ENCODE measurements at regions not wholly inside any gene's neighbourhood (a gene's known extent, or its start where the extent isn't known, plus 50 kb on each side); places are given as distances from the start of the nearest gene placed in this dataset.
"Not testable (repeated sequence)": the region's sequence is repeated elsewhere in the genome, so short reads cannot be mapped to it uniquely, and the experiment has no call there.

DNA sequence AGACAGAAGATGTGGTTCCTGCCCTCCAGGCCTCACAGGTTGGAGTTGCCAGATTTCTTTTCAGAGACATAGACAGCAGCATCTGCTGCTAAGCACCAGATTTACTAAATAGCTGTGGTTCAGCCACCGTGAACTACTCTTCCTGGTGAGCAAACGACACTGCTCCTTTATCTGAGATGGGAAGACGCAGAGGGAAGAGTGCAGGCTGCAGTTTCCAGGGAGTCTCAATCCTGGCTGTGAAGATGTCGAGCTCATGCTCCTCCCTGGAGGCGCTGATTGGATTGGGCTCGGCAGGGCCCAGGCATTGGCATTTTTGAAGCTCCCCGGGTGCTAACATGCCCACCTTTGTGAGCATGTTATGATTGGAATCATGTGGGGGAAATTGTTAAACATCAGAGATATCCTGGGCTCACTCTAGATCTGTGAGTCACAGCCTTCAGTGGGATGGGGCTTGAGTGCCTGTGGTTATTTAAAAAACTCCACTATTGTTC, 314.8 kb downstream of the TSN start:
- no peak for DNase-seq (ENCODE audit: low spot score)

GRCh38 chr2:122072666-122073065, 317.2 kb downstream of the TSN start:
- DNase-seq (ENCODE audit: low spot score), result no peak

DNA sequence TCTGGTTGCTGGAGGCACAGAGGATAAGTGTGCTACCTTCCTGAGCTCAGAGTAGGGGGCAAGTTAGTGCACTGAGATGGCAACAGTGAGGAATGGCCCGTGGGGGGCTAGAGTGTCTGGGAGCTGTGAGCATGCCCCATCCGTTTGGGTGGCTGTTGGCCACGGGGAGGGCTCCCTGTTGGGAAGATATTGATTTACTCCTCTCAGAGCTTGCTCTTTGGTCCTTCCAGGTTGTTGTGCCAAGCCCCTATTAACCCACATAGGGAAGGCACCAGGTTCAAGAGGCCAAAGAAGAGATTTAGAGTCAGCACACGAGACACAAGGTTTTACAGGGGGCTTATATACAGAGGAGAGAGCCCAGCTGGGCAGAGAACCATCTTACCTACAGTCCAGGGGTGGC, 318.8 kb downstream of the TSN start:
- no peak for DNase-seq (ENCODE audit: low spot score)

- no peak for DNase-seq (ENCODE audit: low spot score)
Measured at GRCh38 chr2:122075381-122075780, 319.9 kb downstream of the TSN start.

GRCh38 chr2:122077114-122077513, 321.7 kb downstream of the TSN start:
- DNase-seq (ENCODE audit: low spot score), result no peak

GRCh38 chr2:122077771-122078170, 322.3 kb downstream of the TSN start:
- DNase-seq (ENCODE audit: low spot score), result no peak

DNA sequence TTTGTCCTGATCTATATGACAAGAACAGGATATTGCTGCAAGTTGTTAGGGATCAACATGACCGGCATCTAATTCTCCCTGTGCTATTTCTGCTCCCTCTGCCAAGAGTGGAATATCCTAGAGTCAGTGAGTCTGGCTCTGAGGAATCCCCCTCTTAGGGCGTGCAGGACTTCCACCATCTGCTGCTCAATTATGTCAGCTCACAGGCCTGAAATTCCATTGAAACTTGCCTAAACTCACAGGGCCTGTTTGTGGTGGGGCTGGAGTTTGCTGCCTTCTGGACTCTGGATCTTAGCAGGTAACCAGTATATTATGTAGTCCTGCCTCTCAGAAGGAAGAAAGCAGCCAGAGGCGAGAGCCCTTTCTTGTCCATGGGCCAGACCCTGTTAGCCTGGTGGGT, 323.0 kb downstream of the TSN start:
- no peak for DNase-seq (ENCODE audit: low spot score)

DNA sequence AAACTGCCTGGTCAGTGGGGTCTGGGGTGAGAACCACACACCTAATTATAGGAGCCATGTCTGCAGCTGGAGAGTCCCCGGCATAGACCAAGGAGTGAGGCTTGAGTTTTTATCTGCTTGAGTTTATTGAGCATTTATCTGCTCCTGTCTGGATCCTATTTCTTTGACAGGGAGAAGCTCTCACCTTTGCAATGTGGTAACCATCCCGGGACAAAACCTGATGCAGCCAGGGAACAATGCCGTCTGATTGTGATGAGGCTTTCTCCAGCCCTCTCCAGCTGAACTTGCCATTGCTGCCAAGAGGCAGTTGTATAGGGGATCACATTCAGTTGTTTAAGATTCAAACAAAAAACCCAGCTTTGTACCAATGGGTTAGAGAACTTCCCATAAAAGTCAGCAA, 324.4 kb downstream of the TSN start:
- DNase-seq (ENCODE audit: low spot score), result no peak

DNA sequence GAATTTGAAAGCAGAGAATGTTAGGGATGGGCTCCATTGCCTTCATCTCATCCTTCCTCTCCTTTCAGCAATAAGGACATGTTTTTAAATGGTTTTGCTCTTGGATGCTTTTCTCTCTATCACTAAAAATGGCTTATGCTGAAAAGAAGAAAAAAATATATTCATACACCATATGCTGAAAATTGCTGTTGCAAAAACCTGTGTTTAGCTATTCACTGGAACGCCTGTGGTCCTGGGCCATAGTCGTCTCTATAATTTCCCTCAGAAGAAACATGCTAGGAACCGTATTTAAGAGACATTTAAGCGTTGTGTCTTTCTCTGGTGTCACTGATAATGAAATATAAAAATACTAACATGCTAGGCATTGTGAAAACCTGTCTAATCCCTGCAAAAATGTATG, 324.9 kb downstream of the TSN start:
- DNase-seq (ENCODE audit: low spot score), result no peak

DNA sequence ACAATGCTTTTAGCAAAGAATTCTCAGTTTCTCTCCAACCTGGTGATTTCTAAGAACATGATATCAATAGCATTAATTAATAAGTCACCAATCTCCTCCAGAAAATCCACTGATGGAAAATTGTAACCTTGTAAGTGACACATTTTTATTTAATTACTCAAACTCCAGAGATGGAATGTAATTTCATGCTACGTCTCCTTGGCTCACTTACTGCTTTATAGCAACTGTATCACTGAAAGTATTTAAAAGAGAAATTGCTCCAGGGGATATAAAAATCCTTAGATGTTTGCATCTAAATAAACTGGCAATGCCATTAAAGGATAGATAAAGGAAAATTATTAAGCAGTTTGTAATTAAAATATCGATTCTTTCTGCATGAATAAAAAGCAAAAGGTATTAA, 325.4 kb downstream of the TSN start:
- no peak for DNase-seq (ENCODE audit: low spot score)

GRCh38 chr2:122081751-122082150, 326.3 kb downstream of the TSN start:
- no peak for DNase-seq (ENCODE audit: low spot score)

GRCh38 chr2:122083256-122084048, 328.0 kb downstream of the TSN start:
- no peak for DNase-seq (ENCODE audit: low spot score)

GRCh38 chr2:122085672-122086071, 330.2 kb downstream of the TSN start:
- DNase-seq (ENCODE audit: low spot score), result not testable (repeated sequence)

- DNase-seq (ENCODE audit: low spot score), result no peak
Measured at GRCh38 chr2:122094557-122094956, 339.1 kb downstream of the TSN start.

GRCh38 chr2:122096761-122097160, 341.3 kb downstream of the TSN start:
- no peak for DNase-seq (ENCODE audit: low spot score)

GRCh38 chr2:122098306-122098705, 342.9 kb downstream of the TSN start:
- no peak for DNase-seq (ENCODE audit: low spot score)

DNA sequence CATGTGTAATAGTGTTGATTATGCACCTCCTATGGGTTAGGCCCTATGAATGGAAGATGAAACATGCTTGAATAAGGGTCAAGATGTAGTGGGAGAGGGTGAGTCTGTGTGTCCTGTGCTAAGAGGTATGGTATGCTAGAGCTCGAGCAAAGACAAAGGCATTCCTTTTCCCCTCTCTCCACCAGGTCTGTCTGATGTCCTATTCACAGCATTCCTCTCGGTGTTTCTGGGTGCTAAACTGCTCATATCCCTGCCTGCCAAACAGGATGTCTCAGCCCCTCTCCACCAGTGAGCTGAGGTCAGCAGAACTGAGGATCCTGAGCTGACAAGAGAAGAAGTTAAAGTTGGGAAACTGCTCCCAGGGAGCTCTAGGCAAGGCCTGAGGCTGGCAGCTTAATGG, 344.9 kb downstream of the TSN start:
- no peak for DNase-seq (ENCODE audit: low spot score)

GRCh38 chr2:122100756-122101155, 345.3 kb downstream of the TSN start:
- DNase-seq (ENCODE audit: low spot score), result no peak

GRCh38 chr2:122101319-122101718, 345.9 kb downstream of the TSN start:
- DNase-seq (ENCODE audit: low spot score), result no peak

- no peak for DNase-seq (ENCODE audit: low spot score)
Measured at GRCh38 chr2:122105171-122105876, 349.9 kb downstream of the TSN start.

- no peak for DNase-seq (ENCODE audit: low spot score)
Measured at GRCh38 chr2:122105877-122106206, 350.4 kb downstream of the TSN start.

DNA sequence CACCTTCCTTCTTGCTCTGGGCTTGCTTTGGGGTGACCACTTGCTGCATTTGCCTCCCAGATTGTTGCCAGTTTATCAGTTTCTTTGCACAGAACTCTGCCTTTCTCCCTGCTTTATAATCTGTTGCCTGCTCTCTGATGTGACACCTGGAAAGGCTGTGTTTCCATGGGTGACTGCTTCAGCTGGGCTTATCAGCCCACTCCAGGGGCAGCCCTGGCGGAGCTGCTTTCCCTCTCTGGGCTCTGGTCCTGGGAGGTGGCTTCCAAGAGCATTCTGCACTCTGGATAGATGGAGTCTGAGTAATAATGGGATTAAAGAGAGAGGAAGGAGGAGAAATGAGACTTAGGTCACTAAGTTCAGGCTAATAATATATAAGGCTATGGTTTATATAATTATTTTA, 352.7 kb downstream of the TSN start:
- no peak for DNase-seq (ENCODE audit: low spot score)

DNA sequence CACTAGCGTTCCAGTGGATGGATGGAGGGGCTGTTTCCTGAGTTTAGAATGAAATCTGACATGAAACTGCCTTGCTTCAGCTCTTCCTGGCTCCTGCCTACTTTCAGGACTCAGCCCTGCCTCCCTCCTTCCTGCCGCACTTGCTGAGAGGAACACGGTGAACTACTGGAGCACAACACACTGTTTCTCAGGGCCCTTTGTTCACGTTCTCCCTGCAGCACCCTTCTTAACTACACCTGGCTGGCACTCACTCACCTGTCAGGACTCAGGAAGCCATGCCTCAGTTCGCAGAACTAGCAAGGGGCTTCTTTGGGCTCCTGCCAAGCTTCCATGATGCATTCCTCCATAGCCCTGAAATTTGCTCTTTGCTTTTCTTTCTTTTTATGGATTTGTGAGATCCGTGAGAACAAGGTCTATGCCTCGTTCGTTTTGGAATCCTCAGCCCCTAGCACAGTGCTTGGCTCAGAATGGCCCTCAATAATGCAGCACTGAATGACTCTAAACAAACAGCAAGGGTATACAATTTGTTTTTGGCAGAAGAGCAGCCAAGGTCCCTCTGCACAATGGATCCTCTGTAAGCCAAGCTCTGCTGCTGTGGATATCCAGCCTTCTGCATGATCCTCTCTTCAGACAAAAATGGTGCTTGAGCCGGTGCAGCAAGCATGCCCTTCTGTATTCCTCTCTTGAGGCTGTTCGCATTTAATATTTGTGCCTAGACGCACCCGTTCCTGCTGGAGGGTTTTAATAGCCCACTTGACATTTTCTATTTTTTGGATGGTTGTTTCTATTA, 357.0 kb downstream of the TSN start:
- DNase-seq (ENCODE audit: low spot score), result no peak

Data from ecto neural progenitor cell (in vitro differentiated cells).